Fibroblast of lung (primary cell): ENCODE measurements at regions not wholly inside any gene's neighbourhood (a gene's known extent, or its start where the extent isn't known, plus 50 kb on each side); places are given as distances from the start of the nearest gene placed in this dataset.
A peak's percentile ranks its signal among the peaks of the same experiment; 100 is the strongest.

Experiments
- DNase-seq, 2 donors: peaks; one replicate each; pipeline versions ENCODE4 v3.0.0 to v3.0.0-alpha.2; 2010; ENCODE audit warnings: low read depth in 2 of 2
- H2AFZ ChIP-seq: 2 replicates; pipeline ENCODE4 v1.5.1; 2012; ENCODE audit warnings: low read length, control low read depth, inconsistent platforms
- H3K27ac ChIP-seq: 2 replicates; pipeline ENCODE4 v1.5.1; 2011; ENCODE audit warnings: low read length, control low read depth; ENCODE audit not compliant: insufficient read depth
- H3K27me3 ChIP-seq: 2 replicates; pipeline ENCODE4 v1.5.1; 2011; ENCODE audit warnings: mild to moderate bottlenecking, low read length; ENCODE audit not compliant: control insufficient read depth, insufficient read depth
- H3K36me3 ChIP-seq: 2 replicates; pipeline ENCODE4 v1.5.1; 2011; ENCODE audit warnings: low read length; ENCODE audit not compliant: control insufficient read depth, insufficient read depth
- H3K4me1 ChIP-seq: 2 replicates; pipeline ENCODE4 v1.5.1; 2011; ENCODE audit warnings: low read length; ENCODE audit not compliant: control insufficient read depth, insufficient read depth; ENCODE audit errors: extremely low read depth
- H3K4me2 ChIP-seq: 2 replicates; pipeline ENCODE4 v1.5.1; 2011; ENCODE audit warnings: low read length, control low read depth; ENCODE audit not compliant: insufficient read depth; ENCODE audit errors: extremely low read depth
- H3K4me3 ChIP-seq, 4 experiments: fragments of 200-600 bp in 1 of 4; sonication (generic) in 1 of 4; replicated peaks in 1 of 4; 2 replicates each; pipeline ENCODE4 v1.5.1; 2011 to 2016; ENCODE audit warnings: low read length in 4 of 4, low read depth in 3 of 4, mild to moderate bottlenecking in 3 of 4, control low read depth in 2 of 4, inconsistent platforms in 1 of 4, mixed read lengths in 1 of 4; ENCODE audit not compliant: insufficient read depth in 1 of 4; ENCODE audit errors: control extremely low read depth in 1 of 4
- H3K79me2 ChIP-seq: 2 replicates; pipeline ENCODE4 v1.5.1; 2012; ENCODE audit warnings: mild to moderate bottlenecking, low read length, inconsistent platforms; ENCODE audit not compliant: control insufficient read depth, insufficient read depth
- H3K9ac ChIP-seq: 2 replicates; pipeline ENCODE4 v1.5.1; 2011; ENCODE audit warnings: mild to moderate bottlenecking, low read length, control low read depth; ENCODE audit not compliant: insufficient read depth
- H3K9me3 ChIP-seq: 2 replicates; pipeline ENCODE4 v1.5.1; 2012; ENCODE audit warnings: low read depth, low read length; ENCODE audit not compliant: control insufficient read depth, insufficient read depth
- H4K20me1 ChIP-seq: 2 replicates; pipeline ENCODE4 v1.5.1; 2011; ENCODE audit warnings: low read length; ENCODE audit not compliant: control insufficient read depth, insufficient read depth; ENCODE audit errors: extremely low read depth
- CTCF ChIP-seq, 2 donors: IDR thresholded peaks in 1 of 2; conservative IDR thresholded peaks in 1 of 2; 1 replicate in 1 of 2; 2 replicates in 1 of 2; pipeline ENCODE4 v1.5.1; 2011 to 2012; ENCODE audit warnings: low read length in 2 of 2, control low read depth in 1 of 2, inconsistent platforms in 1 of 2, low read depth in 1 of 2, mild to moderate bottlenecking in 1 of 2
- EZH2 ChIP-seq: IDR thresholded peaks from 2 replicates; pipeline ENCODE4 v1.5.1; 2012; ENCODE audit warnings: low read length, control low read depth, mild to moderate bottlenecking; ENCODE audit errors: missing control alignments

- H3K4me3 ChIP-seq, result no peak overlapping the region
- H3K9me3 ChIP-seq, result no peaks in the 10 kb centered on the region
- peaks cover 17% of the 10 kb centered on the region for H3K4me1 ChIP-seq
- H3K27me3 ChIP-seq, result no peaks in the 10 kb centered on the region
- no peaks in the 10 kb centered on the region for H3K36me3 ChIP-seq
- no peak for TF ChIP-seq EZH2
- TF ChIP-seq CTCF (conservative IDR thresholded peaks at IDR 0.05 in 1 of 2, IDR thresholded peaks at IDR 0.05 in 1 of 2; ENCODE audit: low read depth in 1 of 2, low read length in 2 of 2), result no peak
- no peaks in the 10 kb centered on the region for H4K20me1 ChIP-seq
- no peak overlapping the region for H3K27ac ChIP-seq
- no peak overlapping the region for H3K4me2 ChIP-seq
- DNase-seq, result no peak
- H3K79me2 ChIP-seq, result peaks cover 65% of the 10 kb centered on the region
- H2AFZ ChIP-seq, result no peak overlapping the region
- no peak overlapping the region for H3K9ac ChIP-seq
Measured at GRCh38 chr14:73778736-73779135, 64.6 kb upstream of the PNMA1 start.

GRCh38 chr14:73777420-73777819 lies 63.2 kb upstream of the PNMA1 start:
- no peaks in the 10 kb centered on the region for H3K27me3 ChIP-seq
- H3K4me1 ChIP-seq, result peaks cover 8% of the 10 kb centered on the region
- H3K9me3 ChIP-seq, result no peaks in the 10 kb centered on the region
- H3K79me2 ChIP-seq, result peaks cover 57% of the 10 kb centered on the region
- no peak overlapping the region for H3K27ac ChIP-seq
- no peak overlapping the region for H3K4me2 ChIP-seq
- H3K36me3 ChIP-seq, result no peaks in the 10 kb centered on the region
- no peaks in the 10 kb centered on the region for H4K20me1 ChIP-seq
- DNase-seq, result no peak
- TF ChIP-seq CTCF (conservative IDR thresholded peaks at IDR 0.05 in 1 of 2, IDR thresholded peaks at IDR 0.05 in 1 of 2; ENCODE audit: low read depth in 1 of 2, low read length in 2 of 2), result no peak
- no peak for TF ChIP-seq EZH2
- H2AFZ ChIP-seq, result no peak overlapping the region
- no peak overlapping the region for H3K9ac ChIP-seq
- H3K4me3 ChIP-seq, result no peak overlapping the region

GRCh38 chr14:73776194-73776537 lies 62.0 kb upstream of the PNMA1 start:
- Histone ChIP-seq H3K9ac (no peak overlapping the region), H3K9me3 (no peaks in the 10 kb centered on the region), H3K36me3 (no peaks in the 10 kb centered on the region), H4K20me1 (no peaks in the 10 kb centered on the region), H3K27me3 (no peaks in the 10 kb centered on the region), H3K27ac (no peak overlapping the region), H3K4me2 (no peak overlapping the region), H3K4me3 (no peak overlapping the region), H3K79me2 (peaks cover 55% of the 10 kb centered on the region), H3K4me1 (peaks cover 16% of the 10 kb centered on the region), H2AFZ (no peak overlapping the region)
- TF ChIP-seq CTCF (conservative IDR thresholded peaks at IDR 0.05 in 1 of 2, IDR thresholded peaks at IDR 0.05 in 1 of 2; ENCODE audit: low read depth in 1 of 2, low read length in 2 of 2), result no peak
- no peak for TF ChIP-seq EZH2
- peak in 1 of 2 donors; percentile 67 for DNase-seq
